ENCODE measurements at regions not wholly inside any gene's neighbourhood (a gene's known extent, or its start where the extent isn't known, plus 50 kb on each side); places are given as distances from the start of the nearest gene placed in this dataset.

DNA sequence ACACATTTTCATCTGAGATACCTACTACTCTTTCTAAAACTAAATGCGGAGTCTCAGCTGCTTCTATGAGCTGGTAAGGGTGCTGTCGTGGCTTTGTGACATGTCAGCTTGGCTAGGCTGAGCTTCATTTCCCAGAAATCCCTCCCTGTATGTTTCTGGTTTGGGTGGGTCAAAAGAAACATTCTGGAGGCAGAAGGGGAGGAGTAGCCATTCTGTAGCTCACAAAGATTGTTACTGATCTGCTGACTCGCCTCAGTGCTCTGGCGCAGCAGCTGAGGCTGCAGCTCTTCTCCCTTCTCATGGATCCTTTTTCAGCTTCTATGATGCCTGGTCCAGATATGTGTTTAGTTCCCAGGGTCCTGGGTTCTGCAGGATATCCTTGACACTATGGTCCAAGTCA is 114.7 kb downstream of the RAP2A start:
- TF ChIP-seq SUZ12 (IDR thresholded peaks at IDR 0.05; ENCODE audit: extremely low read depth, insufficient read depth, insufficient read length) (no peak), ZNF274 (IDR thresholded peaks at IDR 0.05; ENCODE audit: low read depth, low read length) (no peak), YY1 (IDR thresholded peaks at IDR 0.05; ENCODE audit: insufficient read depth, insufficient read length) (no peak)

Measured in NT2/D1 (cell line).